ENCODE measurements at regions not wholly inside any gene's neighbourhood (a gene's known extent, or its start where the extent isn't known, plus 50 kb on each side); places are given as distances from the start of the nearest gene placed in this dataset.

GRCh38 chr2:147352264-147353071 lies 492.4 kb upstream of the ACVR2A start:
- no peaks in the 10 kb centered on the region for H3K27me3 ChIP-seq (ENCODE audit: control insufficient read depth, insufficient read depth, low read length)
- no peaks in the 10 kb centered on the region for H3K4me1 ChIP-seq (ENCODE audit: control insufficient read depth, insufficient read depth, low read length)
- H3K9ac ChIP-seq (ENCODE audit: low read depth, low read length), result no peak overlapping the region
- H3K9me3 ChIP-seq (ENCODE audit: control insufficient read depth, insufficient read depth, low read length), result no peaks in the 10 kb centered on the region
- H3K27ac ChIP-seq (ENCODE audit: low read depth, low read length), result no peak overlapping the region
- no peaks in the 10 kb centered on the region for H3K36me3 ChIP-seq (ENCODE audit: control insufficient read depth, insufficient read depth, low read length)
- H3K4me3 ChIP-seq (ENCODE audit: low read depth, low read length), result no peak overlapping the region

- H3K27ac ChIP-seq (ENCODE audit: low read depth, low read length), result no peak overlapping the region
- no peaks in the 10 kb centered on the region for H3K4me1 ChIP-seq (ENCODE audit: control insufficient read depth, insufficient read depth, low read length)
- H3K9ac ChIP-seq (ENCODE audit: low read depth, low read length), result no peak overlapping the region
- no peaks in the 10 kb centered on the region for H3K36me3 ChIP-seq (ENCODE audit: control insufficient read depth, insufficient read depth, low read length)
- no peaks in the 10 kb centered on the region for H3K9me3 ChIP-seq (ENCODE audit: control insufficient read depth, insufficient read depth, low read length)
- H3K27me3 ChIP-seq (ENCODE audit: control insufficient read depth, insufficient read depth, low read length), result no peaks in the 10 kb centered on the region
- no peak overlapping the region for H3K4me3 ChIP-seq (ENCODE audit: low read depth, low read length)
Observed at GRCh38 chr2:147351784-147352183, 493.0 kb upstream of the ACVR2A start.

GRCh38 chr2:147348931-147349555 lies 495.8 kb upstream of the ACVR2A start:
- Histone ChIP-seq H3K27ac (ENCODE audit: low read depth, low read length) (no peak overlapping the region), H3K9me3 (ENCODE audit: control insufficient read depth, insufficient read depth, low read length) (peaks cover 12% of the 10 kb centered on the region), H3K27me3 (ENCODE audit: control insufficient read depth, insufficient read depth, low read length) (no peaks in the 10 kb centered on the region), H3K4me1 (ENCODE audit: control insufficient read depth, insufficient read depth, low read length) (no peaks in the 10 kb centered on the region), H3K4me3 (ENCODE audit: low read depth, low read length) (no peak overlapping the region), H3K9ac (ENCODE audit: low read depth, low read length) (no peak overlapping the region), H3K36me3 (ENCODE audit: control insufficient read depth, insufficient read depth, low read length) (no peaks in the 10 kb centered on the region)

GRCh38 chr2:147346142-147346541 lies 498.7 kb upstream of the ACVR2A start:
- Histone ChIP-seq H3K9ac (ENCODE audit: low read depth, low read length) (no peak overlapping the region), H3K4me3 (ENCODE audit: low read depth, low read length) (no peak overlapping the region), H3K9me3 (ENCODE audit: control insufficient read depth, insufficient read depth, low read length) (peaks cover 12% of the 10 kb centered on the region), H3K27me3 (ENCODE audit: control insufficient read depth, insufficient read depth, low read length) (no peaks in the 10 kb centered on the region), H3K4me1 (ENCODE audit: control insufficient read depth, insufficient read depth, low read length) (no peaks in the 10 kb centered on the region), H3K27ac (ENCODE audit: low read depth, low read length) (no peak overlapping the region), H3K36me3 (ENCODE audit: control insufficient read depth, insufficient read depth, low read length) (no peaks in the 10 kb centered on the region)

GRCh38 chr2:147345246-147345645 lies 499.6 kb upstream of the ACVR2A start:
- H3K9ac ChIP-seq (ENCODE audit: low read depth, low read length), result no peak overlapping the region
- H3K36me3 ChIP-seq (ENCODE audit: control insufficient read depth, insufficient read depth, low read length), result no peaks in the 10 kb centered on the region
- no peaks in the 10 kb centered on the region for H3K27me3 ChIP-seq (ENCODE audit: control insufficient read depth, insufficient read depth, low read length)
- H3K4me3 ChIP-seq (ENCODE audit: low read depth, low read length), result no peak overlapping the region
- H3K9me3 ChIP-seq (ENCODE audit: control insufficient read depth, insufficient read depth, low read length), result peaks cover 12% of the 10 kb centered on the region
- no peaks in the 10 kb centered on the region for H3K4me1 ChIP-seq (ENCODE audit: control insufficient read depth, insufficient read depth, low read length)
- H3K27ac ChIP-seq (ENCODE audit: low read depth, low read length), result no peak overlapping the region

- Histone ChIP-seq H3K27ac (ENCODE audit: low read depth, low read length) (no peak overlapping the region), H3K4me3 (ENCODE audit: low read depth, low read length) (no peak overlapping the region), H3K9ac (ENCODE audit: low read depth, low read length) (no peak overlapping the region), H3K27me3 (ENCODE audit: control insufficient read depth, insufficient read depth, low read length) (no peaks in the 10 kb centered on the region), H3K36me3 (ENCODE audit: control insufficient read depth, insufficient read depth, low read length) (no peaks in the 10 kb centered on the region), H3K9me3 (ENCODE audit: control insufficient read depth, insufficient read depth, low read length) (peaks cover 12% of the 10 kb centered on the region), H3K4me1 (ENCODE audit: control insufficient read depth, insufficient read depth, low read length) (no peaks in the 10 kb centered on the region)
Observed at GRCh38 chr2:147342329-147342728, 502.5 kb upstream of the ACVR2A start.

GRCh38 chr2:147331790-147332419 lies 512.9 kb upstream of the ACVR2A start:
- no peak overlapping the region for H3K9ac ChIP-seq (ENCODE audit: low read depth, low read length)
- no peaks in the 10 kb centered on the region for H3K9me3 ChIP-seq (ENCODE audit: control insufficient read depth, insufficient read depth, low read length)
- H3K27ac ChIP-seq (ENCODE audit: low read depth, low read length), result no peak overlapping the region
- H3K4me1 ChIP-seq (ENCODE audit: control insufficient read depth, insufficient read depth, low read length), result peaks cover 4% of the 10 kb centered on the region
- no peaks in the 10 kb centered on the region for H3K27me3 ChIP-seq (ENCODE audit: control insufficient read depth, insufficient read depth, low read length)
- no peak overlapping the region for H3K4me3 ChIP-seq (ENCODE audit: low read depth, low read length)
- H3K36me3 ChIP-seq (ENCODE audit: control insufficient read depth, insufficient read depth, low read length), result no peaks in the 10 kb centered on the region

GRCh38 chr2:147330925-147331324 lies 513.9 kb upstream of the ACVR2A start:
- no peak overlapping the region for H3K4me3 ChIP-seq (ENCODE audit: low read depth, low read length)
- H3K36me3 ChIP-seq (ENCODE audit: control insufficient read depth, insufficient read depth, low read length), result no peaks in the 10 kb centered on the region
- H3K27ac ChIP-seq (ENCODE audit: low read depth, low read length), result no peak overlapping the region
- H3K27me3 ChIP-seq (ENCODE audit: control insufficient read depth, insufficient read depth, low read length), result no peaks in the 10 kb centered on the region
- no peak overlapping the region for H3K9ac ChIP-seq (ENCODE audit: low read depth, low read length)
- H3K4me1 ChIP-seq (ENCODE audit: control insufficient read depth, insufficient read depth, low read length), result peaks cover 4% of the 10 kb centered on the region
- no peaks in the 10 kb centered on the region for H3K9me3 ChIP-seq (ENCODE audit: control insufficient read depth, insufficient read depth, low read length)

GRCh38 chr2:147327613-147328012 lies 517.2 kb upstream of the ACVR2A start:
- Histone ChIP-seq H3K27me3 (ENCODE audit: control insufficient read depth, insufficient read depth, low read length) (no peaks in the 10 kb centered on the region), H3K9ac (ENCODE audit: low read depth, low read length) (no peak overlapping the region), H3K4me1 (ENCODE audit: control insufficient read depth, insufficient read depth, low read length) (peaks cover 4% of the 10 kb centered on the region), H3K4me3 (ENCODE audit: low read depth, low read length) (no peak overlapping the region), H3K27ac (ENCODE audit: low read depth, low read length) (no peak overlapping the region), H3K9me3 (ENCODE audit: control insufficient read depth, insufficient read depth, low read length) (0 out of 2 replicates have a peak, but pooled peaks cover under 1% of the 10 kb centered on the region), H3K36me3 (ENCODE audit: control insufficient read depth, insufficient read depth, low read length) (no peaks in the 10 kb centered on the region)

GRCh38 chr2:147325990-147326389 lies 518.8 kb upstream of the ACVR2A start:
- no peaks in the 10 kb centered on the region for H3K27me3 ChIP-seq (ENCODE audit: control insufficient read depth, insufficient read depth, low read length)
- peaks cover 17% of the 10 kb centered on the region for H3K9me3 ChIP-seq (ENCODE audit: control insufficient read depth, insufficient read depth, low read length)
- H3K9ac ChIP-seq (ENCODE audit: low read depth, low read length), result no peak overlapping the region
- H3K4me3 ChIP-seq (ENCODE audit: low read depth, low read length), result no peak overlapping the region
- no peaks in the 10 kb centered on the region for H3K4me1 ChIP-seq (ENCODE audit: control insufficient read depth, insufficient read depth, low read length)
- no peaks in the 10 kb centered on the region for H3K36me3 ChIP-seq (ENCODE audit: control insufficient read depth, insufficient read depth, low read length)
- H3K27ac ChIP-seq (ENCODE audit: low read depth, low read length), result no peak overlapping the region

- peaks cover 33% of the 10 kb centered on the region for H3K9me3 ChIP-seq (ENCODE audit: control insufficient read depth, insufficient read depth, low read length)
- H3K4me1 ChIP-seq (ENCODE audit: control insufficient read depth, insufficient read depth, low read length), result no peaks in the 10 kb centered on the region
- no peak overlapping the region for H3K27ac ChIP-seq (ENCODE audit: low read depth, low read length)
- no peak overlapping the region for H3K4me3 ChIP-seq (ENCODE audit: low read depth, low read length)
- no peaks in the 10 kb centered on the region for H3K27me3 ChIP-seq (ENCODE audit: control insufficient read depth, insufficient read depth, low read length)
- H3K36me3 ChIP-seq (ENCODE audit: control insufficient read depth, insufficient read depth, low read length), result no peaks in the 10 kb centered on the region
- H3K9ac ChIP-seq (ENCODE audit: low read depth, low read length), result no peak overlapping the region
Observed at GRCh38 chr2:147320146-147320545, 524.7 kb upstream of the ACVR2A start.

Data from HUES48 (cell line).